Spinal cord (tissue), 9 donors: ENCODE measurements at regions not wholly inside any gene's neighbourhood (a gene's known extent, or its start where the extent isn't known, plus 50 kb on each side); places are given as distances from the start of the nearest gene placed in this dataset.

Source experiments
- DNase-seq, 6 donors: peaks; one replicate each; pipeline versions ENCODE4 v3.0.0 to v3.0.0-alpha.2; 2013 to 2015; ENCODE audit warnings: low spot score in 6 of 6, low read depth in 4 of 6
- H3K27ac ChIP-seq: one replicate; pipeline ENCODE4 v1.5.1; 2013; ENCODE audit warnings: low read depth, low read length, control low read depth
- H3K27me3 ChIP-seq: one replicate; pipeline ENCODE4 v1.6.1; 2013; ENCODE audit warnings: low read length; ENCODE audit not compliant: control insufficient read depth, insufficient read depth
- H3K36me3 ChIP-seq: one replicate; pipeline ENCODE4 v1.6.1; 2013; ENCODE audit warnings: low read length; ENCODE audit not compliant: control insufficient read depth, insufficient read depth
- H3K4me1 ChIP-seq: one replicate; pipeline ENCODE4 v1.6.1; 2013; ENCODE audit warnings: low read length; ENCODE audit not compliant: control insufficient read depth, insufficient read depth
- H3K4me3 ChIP-seq: one replicate; pipeline ENCODE4 v1.5.1; 2013; ENCODE audit warnings: low read depth, low read length, control low read depth
- H3K9me3 ChIP-seq: one replicate; pipeline ENCODE4 v1.6.1; 2013; ENCODE audit warnings: low read length; ENCODE audit not compliant: control insufficient read depth, insufficient read depth
- WGBS: methylation state at CpG from one replicate; pipeline ENCODE4 v1.1.5; 2013; ENCODE audit warnings: missing lambda C conversion rate; ENCODE audit not compliant: insufficient coverage; 5-methylcytosine and 5-hydroxymethylcytosine counted together
- donor health status: healthy.

DNA sequence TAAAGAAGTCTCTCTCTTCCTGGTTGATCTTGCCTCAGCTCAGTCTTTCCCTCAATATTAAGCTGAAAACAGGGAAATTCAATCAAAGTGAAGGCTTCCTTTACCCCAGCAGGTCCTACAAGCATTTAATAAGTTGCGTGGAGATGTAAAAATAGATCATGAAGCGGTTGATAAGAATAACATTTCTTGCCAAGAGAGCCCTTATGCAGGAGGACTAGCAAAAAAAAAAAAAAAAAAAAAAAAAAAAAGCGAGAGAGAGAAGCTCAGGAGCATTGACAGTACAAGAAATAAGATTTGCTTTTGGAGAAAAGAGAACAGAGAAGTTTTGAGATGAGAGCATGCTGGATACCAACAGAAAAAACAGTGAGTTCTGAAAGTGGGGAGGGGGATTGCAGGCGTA is 112.2 kb upstream of the CLMP start:
- H3K27me3 ChIP-seq = peaks cover 4% of the 10 kb centered on the region
- H3K27ac ChIP-seq = no peak overlapping the region
- no peak for DNase-seq
- no peaks in the 10 kb centered on the region for H3K36me3 ChIP-seq
- WGBS = 94% methylated on average over 2 of the region's 4 CpGs
- peaks cover 8% of the 10 kb centered on the region for H3K4me1 ChIP-seq
- H3K9me3 ChIP-seq = no peaks in the 10 kb centered on the region
- H3K4me3 ChIP-seq = no peak overlapping the region

DNA sequence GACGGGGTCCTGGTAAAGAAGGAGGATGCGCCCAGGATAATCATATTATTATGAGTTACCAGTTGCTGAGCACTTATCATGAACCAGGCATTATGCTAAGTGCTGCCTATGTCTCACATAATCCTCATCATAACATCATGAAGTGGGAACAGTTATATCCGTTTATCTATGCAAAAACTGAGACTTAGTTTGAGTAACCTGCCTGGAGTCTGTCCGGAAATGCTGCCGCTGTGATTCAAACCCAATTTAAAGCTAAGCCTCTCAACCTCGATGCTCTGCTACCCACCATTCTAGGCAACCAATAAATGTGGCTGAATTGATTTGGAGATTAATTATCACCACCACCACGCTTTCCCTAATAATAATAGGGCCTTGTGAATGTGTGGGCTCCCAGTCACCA is 111.5 kb upstream of the CLMP start:
- H3K36me3 ChIP-seq = no peaks in the 10 kb centered on the region
- WGBS = 100% methylated on average over 1 of the region's 7 CpGs
- no peak for DNase-seq
- no peaks in the 10 kb centered on the region for H3K9me3 ChIP-seq
- H3K4me1 ChIP-seq = peaks cover 15% of the 10 kb centered on the region
- peaks cover 4% of the 10 kb centered on the region for H3K27me3 ChIP-seq
- no peak overlapping the region for H3K4me3 ChIP-seq
- no peak overlapping the region for H3K27ac ChIP-seq

GRCh38 chr11:123305601-123306375 is 110.7 kb upstream of the CLMP start:
- no peaks in the 10 kb centered on the region for H3K36me3 ChIP-seq
- 89% methylated on average over 3 of the region's 10 CpGs for WGBS
- no peaks in the 10 kb centered on the region for H3K9me3 ChIP-seq
- no peak overlapping the region for H3K27ac ChIP-seq
- peak in 1 of 6 donors; percentile 55 for DNase-seq
- H3K4me3 ChIP-seq = no peak overlapping the region
- H3K4me1 ChIP-seq = peaks cover 17% of the 10 kb centered on the region
- peaks cover 4% of the 10 kb centered on the region for H3K27me3 ChIP-seq

- Histone ChIP-seq H3K9me3 (no peaks in the 10 kb centered on the region), H3K4me3 (no peak overlapping the region), H3K36me3 (no peaks in the 10 kb centered on the region), H3K27ac (no peak overlapping the region), H3K4me1 (peaks cover 18% of the 10 kb centered on the region), H3K27me3 (peaks cover 4% of the 10 kb centered on the region)
- peak in 2 of 6 donors; percentile 49 to 86 for DNase-seq
- 62% methylated on average over 6 of the region's 8 CpGs for WGBS
These were observed 109.9 kb upstream of the CLMP start for GRCh38 chr11:123304828-123305466.

DNA sequence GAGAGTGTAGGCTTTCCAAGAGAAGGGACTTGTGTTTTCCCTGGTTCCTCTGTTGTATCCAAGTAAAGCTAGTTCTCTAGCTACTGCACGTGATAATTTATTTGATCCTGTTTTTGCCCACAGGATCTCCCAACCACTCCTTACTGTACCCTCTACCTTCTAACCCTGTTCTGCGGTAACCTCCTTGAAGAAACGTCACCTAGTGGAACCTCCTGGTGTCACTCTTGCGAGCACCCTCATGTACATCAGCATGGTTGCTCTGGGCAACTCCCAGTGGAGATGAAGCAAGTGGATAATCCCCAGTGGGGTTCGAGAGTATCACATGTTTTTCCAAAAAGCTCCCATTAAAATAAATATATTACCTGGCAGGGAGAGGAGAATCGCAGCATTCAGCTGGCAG is 108.9 kb upstream of the CLMP start:
- no peak overlapping the region for H3K4me3 ChIP-seq
- no peaks in the 10 kb centered on the region for H3K9me3 ChIP-seq
- 94% methylated on average over 5 of the region's 6 CpGs for WGBS
- H3K36me3 ChIP-seq = no peaks in the 10 kb centered on the region
- H3K27me3 ChIP-seq = peaks cover 4% of the 10 kb centered on the region
- no peak for DNase-seq
- peaks cover 23% of the 10 kb centered on the region for H3K4me1 ChIP-seq
- no peak overlapping the region for H3K27ac ChIP-seq

DNA sequence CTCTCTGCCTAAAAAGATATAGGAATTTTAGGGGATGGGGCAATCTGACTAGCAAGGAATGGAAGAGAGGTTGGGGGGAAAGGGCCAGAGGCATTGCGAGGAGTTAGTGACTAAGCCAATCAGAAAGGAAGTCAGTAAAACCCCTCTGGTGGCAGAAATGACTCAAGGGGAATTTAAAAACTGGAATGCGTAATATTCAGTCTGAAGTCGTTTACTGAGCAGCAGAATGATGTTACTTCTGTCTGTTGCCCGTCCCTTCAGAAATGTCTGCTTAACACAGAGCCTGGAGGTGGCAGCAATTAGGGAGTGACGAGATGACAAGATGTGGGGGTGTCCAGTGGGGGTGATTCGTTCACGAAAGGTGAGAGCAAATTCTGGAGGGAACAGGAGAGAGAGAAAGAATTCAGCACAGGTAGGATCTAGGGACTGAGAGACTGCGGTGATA is 107.7 kb upstream of the CLMP start:
- H3K27ac ChIP-seq = no peak overlapping the region
- H3K27me3 ChIP-seq = peaks cover 4% of the 10 kb centered on the region
- 81% methylated on average over 8 of the region's 8 CpGs for WGBS
- H3K9me3 ChIP-seq = no peaks in the 10 kb centered on the region
- no peak overlapping the region for H3K4me3 ChIP-seq
- DNase-seq = peak in 2 of 6 donors; percentile 21 to 59
- no peaks in the 10 kb centered on the region for H3K36me3 ChIP-seq
- H3K4me1 ChIP-seq = peaks cover 23% of the 10 kb centered on the region

GRCh38 chr11:123301696-123302400 is 106.8 kb upstream of the CLMP start:
- H3K36me3 ChIP-seq = no peaks in the 10 kb centered on the region
- H3K4me3 ChIP-seq = peak overlapping the region; percentile 26
- H3K27me3 ChIP-seq = peaks cover 4% of the 10 kb centered on the region
- peak in 3 of 6 donors; percentile 42 to 88 (median 83) for DNase-seq
- H3K27ac ChIP-seq = no peak overlapping the region
- H3K4me1 ChIP-seq = peaks cover 19% of the 10 kb centered on the region
- 1% methylated on average over 56 of the region's 56 CpGs for WGBS
- H3K9me3 ChIP-seq = no peaks in the 10 kb centered on the region

DNA sequence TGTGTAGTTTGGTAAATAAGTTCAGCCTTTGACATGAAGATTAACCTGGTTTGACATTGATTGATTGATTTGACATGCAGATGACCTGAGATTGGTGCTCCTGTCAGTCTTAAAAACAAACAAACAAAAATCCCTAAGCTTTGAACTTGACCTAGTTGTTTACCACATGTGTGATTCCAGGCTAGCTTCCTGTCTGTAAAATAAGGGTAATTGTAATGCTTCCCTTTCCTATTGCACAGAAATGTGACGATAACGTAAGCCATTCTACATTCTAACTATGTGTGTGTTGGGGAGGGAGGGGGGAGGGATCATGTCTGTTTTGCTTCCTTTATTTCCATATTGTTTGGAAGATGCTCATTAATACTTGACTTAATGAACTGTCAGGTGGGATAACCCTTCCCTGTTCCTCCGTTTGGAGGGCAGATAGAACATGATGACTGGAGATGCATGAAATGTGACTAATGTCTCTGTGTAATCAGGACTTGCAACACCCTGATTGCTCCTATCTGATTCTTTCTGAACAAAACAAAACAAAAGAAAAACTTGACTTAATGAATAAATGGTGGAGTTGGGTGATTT is 106.1 kb upstream of the CLMP start:
- H3K27me3 ChIP-seq = peaks cover 4% of the 10 kb centered on the region
- H3K27ac ChIP-seq = no peak overlapping the region
- H3K4me1 ChIP-seq = peaks cover 19% of the 10 kb centered on the region
- no peaks in the 10 kb centered on the region for H3K9me3 ChIP-seq
- DNase-seq = no peak
- WGBS = no CpG with 5 or more reads among the region's 3 CpGs
- H3K36me3 ChIP-seq = no peaks in the 10 kb centered on the region
- no peak overlapping the region for H3K4me3 ChIP-seq

- no peak overlapping the region for H3K27ac ChIP-seq
These were observed 104.7 kb upstream of the CLMP start for GRCh38 chr11:123299721-123300120.

More at GRCh38 chr11:123299721-123300120, 104.7 kb upstream of the CLMP start:
- H3K4me1 ChIP-seq = peaks cover 19% of the 10 kb centered on the region
- no peak for DNase-seq
- no peaks in the 10 kb centered on the region for H3K36me3 ChIP-seq
- H3K27me3 ChIP-seq = peaks cover 4% of the 10 kb centered on the region
- WGBS = 86% methylated on average over 7 of the region's 7 CpGs
- no peak overlapping the region for H3K4me3 ChIP-seq
- no peaks in the 10 kb centered on the region for H3K9me3 ChIP-seq
